Gastroesophageal sphincter (tissue), 4 donors: ENCODE measurements at regions not wholly inside any gene's neighbourhood (a gene's known extent, or its start where the extent isn't known, plus 50 kb on each side); places are given as distances from the start of the nearest gene placed in this dataset.

Experiments
- ATAC-seq: fragments of 150-250 bp; one replicate; pipeline ENCODE4 v1.9.1; 2016; ENCODE audit warnings: mild to moderate bottlenecking, moderate library complexity
- H3K27ac ChIP-seq, 4 donors: fragments of 200-600 bp; sonication (generic) in 3 of 4; 1 replicate in 3 of 4; 2 replicates in 1 of 4; pipeline ENCODE4 v1.5.1; 2016 to 2019
- H3K27me3 ChIP-seq: fragments of 200-600 bp; sonication (generic); one replicate; pipeline ENCODE4 v1.5.1; 2019
- H3K36me3 ChIP-seq, 2 donors: fragments of 200-600 bp; sonication (generic); one replicate each; pipeline ENCODE4 v1.5.1; 2019; ENCODE audit warnings: control low read depth in 1 of 2
- H3K4me1 ChIP-seq, 3 donors: fragments of 200-600 bp; sonication (generic); 1 replicate in 2 of 3; 2 replicates in 1 of 3; pipeline ENCODE4 v1.5.1; 2016 to 2019; ENCODE audit warnings: control low read depth in 2 of 3
- H3K4me3 ChIP-seq, 2 donors: fragments of 200-600 bp; sonication (generic); one replicate each; pipeline ENCODE4 v1.5.1; 2019; ENCODE audit warnings: mild to moderate bottlenecking in 1 of 2, moderate library complexity in 1 of 2
- H3K9me3 ChIP-seq, 3 donors: fragments of 200-600 bp; sonication (generic); one replicate each; pipeline ENCODE4 v1.5.1; 2017 to 2019; ENCODE audit warnings: control low read depth in 2 of 3
- CTCF ChIP-seq, 4 experiments: fragments of 200-600 bp in 2 of 4; fragments of 450-650 bp in 2 of 4; sonication (generic) in 1 of 4; IDR thresholded peaks; one replicate each; pipeline ENCODE4 v1.5.1; 2017 to 2019; ENCODE audit warnings: antibody characterized with exemption in 4 of 4, mild to moderate bottlenecking in 2 of 4, moderate library complexity in 2 of 4
- EP300 ChIP-seq: sonication (generic); formaldehyde crosslinking; IDR thresholded peaks from one replicate; pipeline ENCODE4 v1.6.1; 2017; ENCODE audit warnings: antibody characterized with exemption, mild to moderate bottlenecking
- POLR2A ChIP-seq, 2 donors: fragments of 450-650 bp; IDR thresholded peaks; one replicate each; pipeline ENCODE4 v1.6.1; 2017; ENCODE audit warnings: antibody characterized with exemption in 2 of 2, mild to moderate bottlenecking in 2 of 2, moderate library complexity in 1 of 2
- POLR2AphosphoS5 ChIP-seq: sonication (generic); formaldehyde crosslinking; IDR thresholded peaks from one replicate; pipeline ENCODE4 v1.6.1; 2017; ENCODE audit warnings: antibody characterized with exemption
- WGBS, 2 donors: methylation state at CpG; one replicate each; pipeline ENCODE4 v1.1.5; 2018; ENCODE audit warnings: low coverage in 1 of 2; 5-methylcytosine and 5-hydroxymethylcytosine counted together

- 91 to 92% methylated on average over 2 of the region's 2 CpGs for WGBS, 2 donors
- TF ChIP-seq POLR2A (IDR thresholded peaks at IDR 0.05) (no peak), CTCF (IDR thresholded peaks at IDR 0.05) (no peak), POLR2AphosphoS5 (no peak), EP300 (no peak)
- Histone ChIP-seq H3K27ac (no peak overlapping the region), H3K4me3 (no peak overlapping the region), H3K4me1 (no peaks in the 10 kb centered on the region), H3K36me3 (no peaks in the 10 kb centered on the region), H3K27me3 (no peaks in the 10 kb centered on the region), H3K9me3 (no peaks in the 10 kb centered on the region)
- no peak for ATAC-seq
Measured at GRCh38 chr4:24456431-24456830, 127.9 kb downstream of the DHX15 start.

- H3K36me3 ChIP-seq, result no peaks in the 10 kb centered on the region
- no peaks in the 10 kb centered on the region for H3K4me1 ChIP-seq
- WGBS, 2 donors, result 56% methylated on average over 2 of the region's 2 CpGs; no CpG with 5 or more reads in 1 of the 2 donors
- TF ChIP-seq POLR2A (IDR thresholded peaks at IDR 0.05) (no peak), EP300 (no peak), CTCF (IDR thresholded peaks at IDR 0.05) (no peak), POLR2AphosphoS5 (no peak)
- H3K4me3 ChIP-seq, result no peak overlapping the region
- H3K27me3 ChIP-seq, result no peaks in the 10 kb centered on the region
- H3K27ac ChIP-seq, result no peak overlapping the region
- no peaks in the 10 kb centered on the region for H3K9me3 ChIP-seq
- ATAC-seq, result no peak
Measured at GRCh38 chr4:24453951-24454350, 130.4 kb downstream of the DHX15 start.

DNA sequence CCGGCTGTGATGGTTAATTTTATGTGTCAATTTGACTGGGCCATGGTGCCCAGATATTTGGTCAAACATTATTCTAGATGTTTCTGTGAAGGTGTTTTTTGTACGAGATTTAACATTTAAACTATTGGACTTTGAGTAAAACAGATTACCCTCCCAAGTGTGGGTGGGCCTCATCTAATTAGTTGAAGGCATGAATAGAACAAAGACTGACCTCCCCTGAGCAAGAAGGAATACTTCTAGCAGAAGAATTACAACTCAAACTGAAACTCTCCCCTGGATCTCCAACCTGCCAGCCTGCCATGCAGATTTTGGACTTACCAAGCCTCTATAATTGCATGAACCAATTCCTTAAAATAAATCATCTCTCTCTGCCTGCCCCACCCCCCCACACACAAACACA lies 132.5 kb downstream of the DHX15 start:
- no peaks in the 10 kb centered on the region for H3K27me3 ChIP-seq
- no peak overlapping the region for H3K4me3 ChIP-seq
- H3K36me3 ChIP-seq, result no peaks in the 10 kb centered on the region
- no peak for TF ChIP-seq EP300
- no peak for TF ChIP-seq POLR2A (IDR thresholded peaks at IDR 0.05)
- no peak for TF ChIP-seq CTCF (IDR thresholded peaks at IDR 0.05)
- TF ChIP-seq POLR2AphosphoS5, result no peak
- no peaks in the 10 kb centered on the region for H3K4me1 ChIP-seq
- no peak overlapping the region for H3K27ac ChIP-seq
- no peaks in the 10 kb centered on the region for H3K9me3 ChIP-seq
- 88 to 94% methylated on average over 2 of the region's 2 CpGs for WGBS, 2 donors
- ATAC-seq, result no peak

DNA sequence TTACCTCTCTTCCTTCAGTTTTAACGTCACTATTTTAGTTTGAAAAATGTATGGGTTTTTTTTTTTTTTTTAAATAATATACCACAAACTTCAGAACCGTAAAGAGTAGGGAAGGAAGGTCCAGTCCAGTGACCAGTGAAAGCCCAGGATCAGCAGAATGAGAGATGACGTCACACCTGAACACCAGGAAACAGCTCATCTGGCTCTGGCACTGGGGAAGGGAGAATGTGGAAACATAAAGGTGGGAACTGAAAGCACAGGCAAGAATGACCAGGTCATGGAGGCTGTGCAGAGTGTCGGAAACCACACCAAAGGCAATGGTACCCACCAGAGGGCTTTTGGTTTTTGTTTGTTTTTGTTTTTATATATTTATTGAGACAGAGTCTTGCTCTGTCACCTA lies 141.2 kb downstream of the DHX15 start:
- Histone ChIP-seq H3K36me3 (no peaks in the 10 kb centered on the region), H3K4me1 (no peaks in the 10 kb centered on the region), H3K9me3 (no peaks in the 10 kb centered on the region), H3K27ac (no peak overlapping the region), H3K27me3 (no peaks in the 10 kb centered on the region), H3K4me3 (no peak overlapping the region)
- 72 to 83% methylated on average over 3 to 4 of the region's 4 CpGs for WGBS, 2 donors
- ATAC-seq, result no peak
- TF ChIP-seq EP300 (no peak), CTCF (IDR thresholded peaks at IDR 0.05) (no peak), POLR2AphosphoS5 (no peak), POLR2A (IDR thresholded peaks at IDR 0.05) (no peak)

- Histone ChIP-seq H3K27ac (no peak overlapping the region), H3K27me3 (no peaks in the 10 kb centered on the region), H3K36me3 (no peaks in the 10 kb centered on the region), H3K9me3 (no peaks in the 10 kb centered on the region), H3K4me3 (no peak overlapping the region), H3K4me1 (no peaks in the 10 kb centered on the region)
- TF ChIP-seq CTCF (IDR thresholded peaks at IDR 0.05) (no peak), EP300 (no peak), POLR2AphosphoS5 (no peak), POLR2A (IDR thresholded peaks at IDR 0.05) (no peak)
- 92 to 100% methylated on average over 1 to 2 of the region's 2 CpGs for WGBS, 2 donors
- no peak for ATAC-seq
Measured at GRCh38 chr4:24440765-24441164, 143.6 kb downstream of the DHX15 start.
